Activated gamma-delta T cell (primary cell): ENCODE measurements at regions not wholly inside any gene's neighbourhood (a gene's known extent, or its start where the extent isn't known, plus 50 kb on each side); places are given as distances from the start of the nearest gene placed in this dataset.

Experiments
- DNase-seq: peaks from one replicate; lab custom pipeline; 2025; lab: John Stamatoyannopoulos, UW

GRCh38 chr13:73966331-73966730 lies 167.9 kb downstream of the KLF12 start:
- DNase-seq = no peak

DNA sequence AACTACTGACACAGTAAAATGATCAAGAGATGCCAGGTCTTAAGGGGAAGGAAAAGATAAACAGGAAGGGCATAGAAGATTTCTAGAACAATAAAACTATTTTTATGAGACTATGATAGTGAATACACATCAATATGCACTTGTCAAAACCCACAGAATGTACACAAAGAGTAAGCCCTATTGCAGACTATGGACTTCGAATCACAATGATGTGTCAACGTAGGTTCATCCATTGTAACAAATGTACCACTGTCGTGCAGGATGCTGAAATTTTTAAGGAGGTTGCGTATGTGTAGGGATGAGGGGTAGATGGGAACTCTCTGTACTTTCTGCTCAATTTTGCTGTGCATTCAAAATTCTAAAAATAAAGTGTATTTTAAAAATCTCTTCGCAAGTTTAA lies 171.9 kb downstream of the KLF12 start:
- DNase-seq = no peak

GRCh38 chr13:73961181-73961580 lies 173.0 kb downstream of the KLF12 start:
- DNase-seq = no peak

DNA sequence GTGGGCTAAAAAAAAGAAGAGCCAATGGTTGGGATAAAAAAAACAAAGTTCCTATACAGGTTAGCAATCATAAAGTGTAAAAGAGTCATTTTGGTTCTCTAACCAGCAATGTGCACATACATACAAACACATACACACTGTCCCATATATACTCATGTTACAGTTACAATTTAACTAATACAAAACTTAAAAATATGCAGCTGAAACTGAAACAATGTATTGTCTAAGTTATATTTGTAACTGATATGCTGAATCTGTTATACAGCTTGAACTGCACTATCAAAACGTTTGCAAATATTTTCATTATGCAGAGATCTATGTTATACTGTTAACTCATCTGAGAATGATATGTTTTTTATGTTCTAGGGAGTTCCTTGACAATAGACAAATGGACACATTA lies 173.7 kb downstream of the KLF12 start:
- DNase-seq = no peak

- DNase-seq = no peak
Measured at GRCh38 chr13:73958657-73959397, 175.4 kb downstream of the KLF12 start.

- no peak for DNase-seq
Measured at GRCh38 chr13:73957889-73958288, 176.3 kb downstream of the KLF12 start.

DNA sequence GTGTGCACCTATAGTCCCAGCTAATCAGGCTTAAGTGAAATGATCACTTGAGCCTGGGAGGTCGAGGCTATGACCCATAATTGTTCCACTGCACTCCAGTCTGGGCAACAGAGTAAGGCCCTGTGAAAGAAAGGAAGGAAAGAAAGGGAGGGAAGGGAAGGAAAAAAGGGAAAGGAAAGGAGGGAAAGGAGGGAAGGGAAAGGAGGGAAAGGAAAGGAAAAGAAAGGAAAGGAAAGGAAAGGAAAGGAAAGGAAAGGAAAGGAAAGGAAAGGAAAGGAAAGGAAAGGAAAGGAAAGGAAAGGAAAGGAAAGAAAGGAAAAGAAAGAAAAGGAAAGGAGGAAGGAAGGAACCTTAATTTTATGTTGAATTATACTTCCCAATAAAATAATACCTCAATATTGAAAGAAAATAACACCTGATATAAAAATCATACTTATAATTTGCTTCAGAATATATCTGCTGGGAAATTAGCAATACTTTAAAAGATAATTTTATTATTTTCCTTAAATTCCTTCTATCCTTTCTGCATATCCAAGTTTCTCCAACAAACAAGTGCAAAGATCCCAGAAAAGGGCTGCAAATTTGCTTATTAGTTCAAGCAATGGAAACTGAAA lies 177.3 kb downstream of the KLF12 start:
- DNase-seq = no peak

- no peak for DNase-seq
Measured at GRCh38 chr13:73955977-73956500, 178.2 kb downstream of the KLF12 start.

DNA sequence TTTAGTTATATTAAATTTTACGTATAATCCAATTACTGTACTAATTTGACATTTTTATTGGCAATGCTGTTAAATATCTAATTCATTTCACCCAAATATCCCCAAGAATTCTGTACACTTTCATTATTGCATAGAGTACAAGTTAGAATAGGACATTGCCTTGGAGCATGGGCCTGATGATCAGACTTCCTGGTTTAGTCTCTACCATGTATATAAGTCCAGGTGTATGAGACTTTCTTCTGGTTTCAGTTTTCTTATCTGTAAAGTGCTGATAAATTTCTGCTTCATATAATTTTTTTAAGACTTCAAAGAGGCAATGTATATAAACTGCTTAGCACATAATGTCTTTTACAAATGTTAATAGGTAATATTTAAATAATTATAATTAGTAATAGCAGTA lies 179.4 kb downstream of the KLF12 start:
- no peak for DNase-seq

DNA sequence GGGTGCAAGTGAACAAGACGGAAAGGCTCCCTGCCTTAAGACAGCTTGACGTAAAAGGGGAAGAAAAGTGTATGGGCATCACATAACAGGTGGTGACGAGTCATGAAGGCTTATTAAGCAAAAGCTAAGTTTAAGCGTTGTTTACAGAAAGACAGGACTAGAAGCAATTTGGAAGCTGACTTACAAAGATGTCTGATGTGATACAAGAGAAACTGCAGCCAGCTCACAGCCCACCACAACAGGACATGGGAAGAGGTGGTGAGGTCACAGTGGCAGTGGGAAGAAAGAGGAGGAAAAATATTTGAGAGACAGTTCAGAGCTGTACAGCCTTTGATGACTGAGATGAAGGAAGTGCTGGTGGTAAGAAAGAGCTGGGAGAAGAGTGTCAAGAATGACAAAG lies 181.6 kb downstream of the KLF12 start:
- no peak for DNase-seq

DNA sequence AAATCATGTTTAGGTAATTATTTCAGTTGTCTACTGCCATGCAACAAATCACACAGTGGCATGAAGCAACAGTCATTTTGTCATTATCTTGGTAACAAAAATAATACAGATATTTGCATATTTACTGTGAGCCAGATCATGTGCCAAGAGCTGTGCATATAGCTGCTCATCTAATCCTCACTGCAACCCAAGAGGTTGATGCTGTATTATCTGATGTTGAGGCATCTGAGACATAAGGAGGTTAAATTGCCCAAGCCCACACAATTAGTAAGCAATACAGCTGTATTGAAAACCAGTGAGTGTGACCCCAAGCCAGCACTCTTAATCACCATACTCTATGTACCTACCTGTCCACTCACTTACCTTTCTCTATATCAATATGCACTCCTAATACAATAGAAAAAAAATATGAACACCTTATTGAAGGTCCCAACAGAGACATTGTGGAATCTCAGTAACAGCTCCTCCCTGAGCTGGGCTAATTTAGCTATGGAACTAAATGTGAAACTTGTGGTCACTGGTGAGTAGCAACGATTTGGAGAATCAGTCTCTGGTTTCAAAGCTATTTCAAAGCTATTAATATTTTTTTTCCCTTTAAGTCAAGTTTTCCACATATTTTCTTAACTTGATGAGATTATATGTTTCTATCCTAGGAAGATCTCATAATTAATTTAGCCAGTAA lies 185.2 kb downstream of the KLF12 start:
- DNase-seq = no peak

DNA sequence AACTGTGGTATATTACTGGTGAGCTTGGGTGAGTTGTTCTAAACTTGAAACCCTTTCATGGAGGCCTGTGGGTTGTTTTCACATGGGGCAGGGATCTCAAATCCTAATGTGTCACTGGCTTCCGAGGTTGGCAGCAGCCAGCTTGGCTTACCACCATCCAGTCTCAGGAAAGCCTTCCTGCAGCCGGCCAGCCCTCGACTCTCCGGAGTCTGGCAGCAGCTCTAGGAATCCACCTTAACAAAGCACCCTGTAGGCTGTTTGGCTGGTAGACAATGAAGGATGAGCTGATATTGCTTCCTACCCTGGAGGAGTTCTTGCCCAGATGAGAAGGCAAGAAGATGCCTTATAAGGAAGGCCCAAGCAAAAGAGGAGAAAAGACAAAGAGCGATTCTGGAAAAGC lies 188.3 kb downstream of the KLF12 start:
- no peak for DNase-seq

- DNase-seq = no peak
Measured at GRCh38 chr13:73945382-73945781, 188.8 kb downstream of the KLF12 start.

DNA sequence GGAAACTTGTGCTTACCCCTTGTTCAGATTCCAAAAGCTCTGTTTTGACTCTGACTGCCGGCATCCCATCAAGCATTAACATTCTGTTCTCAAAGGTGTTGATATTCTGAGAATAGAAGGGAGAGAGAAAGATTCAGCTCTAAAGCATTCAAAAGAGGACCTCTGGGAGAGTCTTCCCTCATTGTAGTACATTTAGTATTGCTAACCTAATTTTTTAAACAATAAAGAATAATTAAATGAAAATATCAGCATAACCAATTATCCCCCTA lies 190.3 kb downstream of the KLF12 start:
- no peak for DNase-seq

GRCh38 chr13:73943137-73943964 lies 190.9 kb downstream of the KLF12 start:
- no peak for DNase-seq

DNA sequence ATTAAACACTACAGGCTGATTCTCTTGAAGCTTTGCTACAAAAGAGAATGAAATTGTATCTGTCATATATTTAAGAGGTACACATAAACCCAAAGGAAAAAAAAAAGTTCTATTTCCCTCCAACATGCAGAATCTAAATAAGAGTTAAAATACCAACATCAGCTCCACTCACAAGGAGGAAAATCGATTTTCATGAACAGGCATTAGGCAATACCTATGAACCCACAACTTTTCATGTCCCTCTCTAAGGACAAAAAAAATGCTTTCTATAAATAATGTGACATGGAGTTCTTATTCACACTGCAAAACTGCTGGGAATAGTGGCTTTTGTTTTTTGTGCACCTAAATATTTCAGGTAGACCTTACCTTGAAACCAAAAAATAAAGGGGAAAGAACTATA lies 192.5 kb downstream of the KLF12 start:
- no peak for DNase-seq

DNA sequence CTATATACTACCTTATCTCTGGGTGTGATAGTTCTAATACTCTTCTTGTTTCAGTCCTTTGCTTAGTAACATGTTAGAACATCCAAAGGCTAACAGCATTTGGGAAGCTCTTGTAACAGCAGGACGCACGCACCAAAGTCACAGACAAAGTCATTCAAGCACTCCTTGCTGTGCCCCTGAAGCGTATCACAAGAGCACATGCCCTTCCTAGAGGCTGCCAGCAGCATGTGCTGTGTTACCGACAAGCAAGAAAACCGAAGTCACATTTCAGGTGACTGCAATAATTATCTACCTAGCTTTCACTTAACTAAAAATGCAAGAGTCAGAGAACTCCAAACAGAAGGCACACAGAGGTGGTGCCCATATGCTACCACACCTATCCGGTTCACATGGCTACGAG lies 194.1 kb downstream of the KLF12 start:
- DNase-seq = no peak

DNA sequence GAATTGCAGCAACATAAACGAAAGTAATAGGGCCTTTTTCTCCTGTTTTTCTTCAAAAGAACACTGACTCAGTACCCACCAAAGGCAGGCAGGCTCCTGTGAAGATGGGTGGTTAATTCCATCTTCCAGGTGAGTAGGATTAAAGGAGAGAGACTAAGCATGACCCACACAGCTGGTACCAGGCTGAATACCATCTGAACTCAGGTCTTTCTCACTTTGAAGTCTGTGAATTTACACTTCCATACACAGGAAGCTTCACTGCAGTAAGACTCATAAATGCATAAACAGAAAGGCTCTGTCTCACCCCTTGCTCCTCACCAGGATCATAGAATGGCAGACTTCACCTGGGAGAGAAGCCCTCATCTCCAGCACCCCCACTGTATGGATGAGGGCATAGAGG lies 194.6 kb downstream of the KLF12 start:
- DNase-seq = no peak

DNA sequence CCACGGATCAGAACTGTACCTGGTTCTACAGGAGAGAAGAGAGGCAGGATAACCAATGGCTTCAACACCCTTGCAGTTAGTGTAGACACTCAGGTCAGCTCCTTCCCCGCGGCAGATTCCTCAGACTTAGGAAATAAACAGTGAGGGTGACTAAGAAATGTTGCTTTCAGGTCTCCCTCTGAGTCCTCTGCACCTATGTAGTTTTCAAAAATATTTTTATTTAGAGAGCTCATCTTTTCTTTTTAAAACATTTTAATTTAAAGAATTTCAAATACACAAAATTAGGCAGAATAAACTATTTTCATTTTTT lies 195.2 kb downstream of the KLF12 start:
- no peak for DNase-seq

GRCh38 chr13:73938372-73939070 lies 195.7 kb downstream of the KLF12 start:
- no peak for DNase-seq

GRCh38 chr13:73937441-73937840 lies 196.8 kb downstream of the KLF12 start:
- DNase-seq = no peak

DNA sequence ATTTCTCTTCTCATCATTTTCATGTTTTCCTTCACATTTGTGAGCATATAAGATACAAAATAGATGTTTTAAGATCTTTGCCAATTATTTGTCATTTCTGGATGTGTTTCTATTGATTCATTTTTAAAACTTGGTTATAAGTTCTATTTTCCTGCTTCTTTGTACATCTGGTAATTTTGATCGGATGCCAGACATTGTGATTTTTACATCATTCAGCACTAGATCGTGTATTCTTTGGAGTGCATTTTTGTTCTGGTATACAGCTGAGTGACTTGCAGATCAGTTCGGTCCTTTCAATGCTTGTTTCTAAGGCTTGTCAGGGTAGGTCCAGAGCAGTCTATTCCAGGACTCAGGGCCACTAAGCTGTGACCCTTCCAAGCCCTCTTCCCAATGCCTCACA lies 198.2 kb downstream of the KLF12 start:
- DNase-seq = no peak
